ENCODE measurements at regions not wholly inside any gene's neighbourhood (a gene's known extent, or its start where the extent isn't known, plus 50 kb on each side); places are given as distances from the start of the nearest gene placed in this dataset.

DNA sequence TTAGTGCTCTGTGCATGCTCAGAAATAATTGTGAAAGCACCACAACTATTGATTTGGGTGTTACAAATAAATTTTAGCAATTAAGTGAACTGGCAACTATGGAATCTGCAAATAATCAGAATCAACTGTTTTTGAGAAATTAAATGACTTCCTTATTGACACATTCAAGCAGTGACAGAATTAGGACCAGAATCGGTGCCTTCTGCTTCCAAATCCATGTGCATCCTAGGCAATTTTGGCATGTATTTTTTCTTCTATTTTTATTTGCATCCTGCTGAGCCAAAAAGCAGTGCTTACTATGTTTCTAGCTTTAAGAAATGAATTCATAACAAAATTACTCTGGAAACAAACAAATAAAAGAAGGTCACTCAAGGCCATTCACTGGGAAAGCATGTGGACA, 408.2 kb downstream of the GXYLT1 start:
- Histone ChIP-seq H3K27me3 (replicated peaks in 2 of 5; ENCODE audit: control insufficient read depth in 4 of 5, insufficient read depth in 5 of 5, low read length in 4 of 5) (no peaks in the 10 kb centered on the region), H3K4me3 (ENCODE audit: control insufficient read depth in 1 of 7, extremely low read depth in 1 of 7, insufficient read depth in 4 of 7, low read depth in 2 of 7, low read length in 6 of 7) (no peak overlapping the region), H3K27ac (ENCODE audit: insufficient read depth in 1 of 2, low read depth in 1 of 2, low read length in 2 of 2, poor library complexity in 1 of 2, severe bottlenecking in 2 of 2) (no peak overlapping the region), H3K36me3 (ENCODE audit: control insufficient read depth in 4 of 4, insufficient read depth in 4 of 4, low read length in 3 of 4) (no peaks in the 10 kb centered on the region), H3K4me1 (ENCODE audit: control extremely low read depth in 1 of 4, control insufficient read depth in 4 of 4, insufficient read depth in 4 of 4, low read length in 3 of 4) (no peaks in the 10 kb centered on the region), H3K9me3 (ENCODE audit: control extremely low read depth in 1 of 5, control insufficient read depth in 4 of 5, insufficient read depth in 2 of 5, low read depth in 1 of 5, low read length in 4 of 5) (no peaks in the 10 kb centered on the region)
- WGBS (ENCODE audit: insufficient coverage) = 100% methylated on average over 1 of the region's 1 CpG
- CTCF ChIA-PET = interaction anchor here (1.0 kb wide), 1 partner anchor 180 kb away, joined by 4 read pairs; no protein-coding TSS in a partner anchor
- no peak for DNase-seq
- POLR2A ChIA-PET = no interaction called here

DNA sequence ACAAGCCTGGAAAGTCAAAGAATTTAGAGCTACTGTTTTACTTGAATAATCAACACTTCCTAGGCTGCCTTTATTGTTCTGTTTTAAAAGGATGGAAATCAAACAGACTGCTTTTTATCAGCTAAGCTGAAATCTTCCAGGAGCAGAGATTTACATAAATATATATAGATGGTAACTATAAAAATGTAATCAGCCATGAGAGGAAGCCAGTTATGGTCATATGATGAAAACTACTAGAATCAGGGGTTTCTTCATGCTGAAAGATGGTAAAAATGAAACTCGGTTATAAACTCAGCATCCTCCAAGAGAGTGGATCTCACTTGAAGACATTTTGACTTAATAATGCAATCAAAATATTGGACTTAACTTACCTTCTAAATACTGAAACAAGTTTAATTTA, 413.0 kb downstream of the GXYLT1 start:
- H3K9me3 ChIP-seq (ENCODE audit: control extremely low read depth in 1 of 5, control insufficient read depth in 4 of 5, insufficient read depth in 2 of 5, low read depth in 1 of 5, low read length in 4 of 5) = no peaks in the 10 kb centered on the region
- H3K4me1 ChIP-seq (ENCODE audit: control extremely low read depth in 1 of 4, control insufficient read depth in 4 of 4, insufficient read depth in 4 of 4, low read length in 3 of 4) = no peaks in the 10 kb centered on the region
- H3K4me3 ChIP-seq (ENCODE audit: control insufficient read depth in 1 of 7, extremely low read depth in 1 of 7, insufficient read depth in 4 of 7, low read depth in 2 of 7, low read length in 6 of 7) = no peak overlapping the region
- no peak for DNase-seq
- H3K36me3 ChIP-seq (ENCODE audit: control insufficient read depth in 4 of 4, insufficient read depth in 4 of 4, low read length in 3 of 4) = no peaks in the 10 kb centered on the region
- H3K27ac ChIP-seq (ENCODE audit: insufficient read depth in 1 of 2, low read depth in 1 of 2, low read length in 2 of 2, poor library complexity in 1 of 2, severe bottlenecking in 2 of 2) = no peak overlapping the region
- WGBS (ENCODE audit: insufficient coverage) = no CpG with 5 or more reads among the region's 1 CpG
- ChIA-PET CTCF (interaction anchor here (0.6 to 1.4 kb wide), 2 partner anchors 84 to 293 kb away, joined by 3 read pairs; no protein-coding TSS in a partner anchor), POLR2A (no interaction called here)
- H3K27me3 ChIP-seq (replicated peaks in 2 of 5; ENCODE audit: control insufficient read depth in 4 of 5, insufficient read depth in 5 of 5, low read length in 4 of 5) = no peaks in the 10 kb centered on the region

DNA sequence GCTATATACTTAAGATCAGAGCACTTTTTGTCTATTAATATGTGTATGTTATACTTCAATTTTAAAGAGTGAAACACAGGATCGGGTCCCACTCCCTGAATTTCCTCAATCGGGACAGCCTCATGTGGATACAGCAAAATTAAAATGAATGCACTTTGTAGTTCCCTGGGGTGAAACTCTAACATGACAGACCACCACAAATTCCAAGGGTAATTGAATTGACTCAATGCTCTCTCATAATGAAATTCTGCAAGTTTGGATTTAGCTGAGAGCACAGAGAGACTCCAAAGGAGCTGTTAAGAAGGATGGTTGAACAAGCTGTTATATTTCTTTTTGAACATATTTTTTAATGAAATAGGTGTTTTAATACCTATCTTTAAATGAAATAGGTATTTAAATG, 413.6 kb downstream of the GXYLT1 start:
- CTCF ChIA-PET = interaction anchor here (0.6 kb wide), 1 partner anchor 83 kb away, joined by 3 read pairs; no protein-coding TSS in a partner anchor
- Histone ChIP-seq H3K27me3 (replicated peaks in 2 of 5; ENCODE audit: control insufficient read depth in 4 of 5, insufficient read depth in 5 of 5, low read length in 4 of 5) (no peaks in the 10 kb centered on the region), H3K4me1 (ENCODE audit: control extremely low read depth in 1 of 4, control insufficient read depth in 4 of 4, insufficient read depth in 4 of 4, low read length in 3 of 4) (peaks cover 0 to under 1% (median 0%) of the 10 kb centered on the region in 4 experiments), H3K4me3 (ENCODE audit: control insufficient read depth in 1 of 7, extremely low read depth in 1 of 7, insufficient read depth in 4 of 7, low read depth in 2 of 7, low read length in 6 of 7) (no peak overlapping the region), H3K9me3 (ENCODE audit: control extremely low read depth in 1 of 5, control insufficient read depth in 4 of 5, insufficient read depth in 2 of 5, low read depth in 1 of 5, low read length in 4 of 5) (no peaks in the 10 kb centered on the region), H3K36me3 (ENCODE audit: control insufficient read depth in 4 of 4, insufficient read depth in 4 of 4, low read length in 3 of 4) (no peaks in the 10 kb centered on the region), H3K27ac (ENCODE audit: insufficient read depth in 1 of 2, low read depth in 1 of 2, low read length in 2 of 2, poor library complexity in 1 of 2, severe bottlenecking in 2 of 2) (no peak overlapping the region)
- DNase-seq = no peak
- POLR2A ChIA-PET = no interaction called here
- no CpG with 5 or more reads among the region's 2 CpGs for WGBS (ENCODE audit: insufficient coverage)

DNA sequence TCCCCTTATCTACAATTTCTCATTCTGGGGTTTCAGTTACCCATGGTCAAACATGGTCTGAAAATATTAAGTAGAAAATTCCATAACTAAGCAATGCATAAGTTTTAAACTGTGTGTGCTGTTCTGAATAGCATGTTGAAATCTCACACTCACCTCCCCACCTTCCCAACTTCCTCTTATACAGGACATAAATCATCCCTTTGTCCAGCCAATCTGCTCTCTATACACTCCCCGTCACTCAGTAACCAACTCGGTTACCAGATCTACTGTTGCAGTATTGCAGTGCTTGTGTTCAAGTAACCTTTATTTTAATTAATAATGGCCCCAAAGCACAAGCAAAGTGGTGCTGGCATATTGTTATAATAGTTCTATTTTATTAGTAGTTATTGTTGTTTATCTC, 420.5 kb downstream of the GXYLT1 start:
- Histone ChIP-seq H3K27me3 (replicated peaks in 2 of 5; ENCODE audit: control insufficient read depth in 4 of 5, insufficient read depth in 5 of 5, low read length in 4 of 5) (no peaks in the 10 kb centered on the region), H3K4me3 (ENCODE audit: control insufficient read depth in 1 of 7, extremely low read depth in 1 of 7, insufficient read depth in 4 of 7, low read depth in 2 of 7, low read length in 6 of 7) (no peak overlapping the region), H3K9me3 (ENCODE audit: control extremely low read depth in 1 of 5, control insufficient read depth in 4 of 5, insufficient read depth in 2 of 5, low read depth in 1 of 5, low read length in 4 of 5) (no peaks in the 10 kb centered on the region), H3K27ac (ENCODE audit: insufficient read depth in 1 of 2, low read depth in 1 of 2, low read length in 2 of 2, poor library complexity in 1 of 2, severe bottlenecking in 2 of 2) (no peak overlapping the region), H3K36me3 (ENCODE audit: control insufficient read depth in 4 of 4, insufficient read depth in 4 of 4, low read length in 3 of 4) (no peaks in the 10 kb centered on the region), H3K4me1 (ENCODE audit: control extremely low read depth in 1 of 4, control insufficient read depth in 4 of 4, insufficient read depth in 4 of 4, low read length in 3 of 4) (peaks cover 0 to 6% (median 5%) of the 10 kb centered on the region in 4 experiments)
- peak; percentile 58 to 91 (median 90) for DNase-seq
- no CpG with 5 or more reads among the region's 2 CpGs for WGBS (ENCODE audit: insufficient coverage)
- POLR2A ChIA-PET = no interaction called here
- CTCF ChIA-PET = no interaction called here

- H3K4me1 ChIP-seq (ENCODE audit: control extremely low read depth in 1 of 4, control insufficient read depth in 4 of 4, insufficient read depth in 4 of 4, low read length in 3 of 4) = peaks cover 0 to 4% (median 2%) of the 10 kb centered on the region in 4 experiments
- no peak overlapping the region for H3K27ac ChIP-seq (ENCODE audit: insufficient read depth in 1 of 2, low read depth in 1 of 2, low read length in 2 of 2, poor library complexity in 1 of 2, severe bottlenecking in 2 of 2)
- no peak overlapping the region for H3K4me3 ChIP-seq (ENCODE audit: control insufficient read depth in 1 of 7, extremely low read depth in 1 of 7, insufficient read depth in 4 of 7, low read depth in 2 of 7, low read length in 6 of 7)
- WGBS (ENCODE audit: insufficient coverage) = 80% methylated on average over 1 of the region's 3 CpGs
- H3K36me3 ChIP-seq (ENCODE audit: control insufficient read depth in 4 of 4, insufficient read depth in 4 of 4, low read length in 3 of 4) = no peaks in the 10 kb centered on the region
- CTCF ChIA-PET = no interaction called here
- POLR2A ChIA-PET = no interaction called here
- no peaks in the 10 kb centered on the region for H3K27me3 ChIP-seq (replicated peaks in 2 of 5; ENCODE audit: control insufficient read depth in 4 of 5, insufficient read depth in 5 of 5, low read length in 4 of 5)
- DNase-seq = no peak
- H3K9me3 ChIP-seq (ENCODE audit: control extremely low read depth in 1 of 5, control insufficient read depth in 4 of 5, insufficient read depth in 2 of 5, low read depth in 1 of 5, low read length in 4 of 5) = no peaks in the 10 kb centered on the region
These were observed 425.5 kb downstream of the GXYLT1 start for GRCh38 chr12:41719214-41719613.

DNA sequence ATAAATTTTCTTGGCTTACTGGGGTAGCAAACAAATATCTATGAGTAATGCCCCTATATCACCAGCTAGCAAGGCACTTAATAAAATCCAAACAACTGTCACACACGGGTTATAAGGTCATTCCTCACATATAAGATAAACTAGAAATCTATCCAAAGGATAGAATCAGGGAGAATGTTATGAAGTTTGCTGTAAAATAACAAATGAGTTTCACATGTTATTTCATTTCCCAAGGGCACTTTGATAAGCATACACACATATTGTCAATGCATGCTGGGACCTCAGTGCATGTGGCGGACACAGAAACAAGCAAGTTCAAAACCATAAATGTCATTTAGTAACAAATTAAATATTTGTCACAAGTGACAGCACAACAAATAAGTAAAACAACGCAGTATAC, 429.4 kb downstream of the GXYLT1 start:
- no CpG with 5 or more reads among the region's 3 CpGs for WGBS (ENCODE audit: insufficient coverage)
- Histone ChIP-seq H3K27me3 (replicated peaks in 2 of 5; ENCODE audit: control insufficient read depth in 4 of 5, insufficient read depth in 5 of 5, low read length in 4 of 5) (no peaks in the 10 kb centered on the region), H3K9me3 (ENCODE audit: control extremely low read depth in 1 of 5, control insufficient read depth in 4 of 5, insufficient read depth in 2 of 5, low read depth in 1 of 5, low read length in 4 of 5) (no peaks in the 10 kb centered on the region), H3K27ac (ENCODE audit: insufficient read depth in 1 of 2, low read depth in 1 of 2, low read length in 2 of 2, poor library complexity in 1 of 2, severe bottlenecking in 2 of 2) (no peak overlapping the region), H3K4me1 (ENCODE audit: control extremely low read depth in 1 of 4, control insufficient read depth in 4 of 4, insufficient read depth in 4 of 4, low read length in 3 of 4) (no peaks in the 10 kb centered on the region), H3K4me3 (ENCODE audit: control insufficient read depth in 1 of 7, extremely low read depth in 1 of 7, insufficient read depth in 4 of 7, low read depth in 2 of 7, low read length in 6 of 7) (no peak overlapping the region), H3K36me3 (ENCODE audit: control insufficient read depth in 4 of 4, insufficient read depth in 4 of 4, low read length in 3 of 4) (no peaks in the 10 kb centered on the region)
- POLR2A ChIA-PET = no interaction called here
- CTCF ChIA-PET = no interaction called here
- no peak for DNase-seq

- ChIA-PET CTCF (no interaction called here), POLR2A (interaction anchor here (0.5 kb wide), 1 partner anchor 1154 kb away, joined by 3 read pairs; no protein-coding TSS in a partner anchor)
- WGBS (ENCODE audit: insufficient coverage) = 100% methylated on average over 2 of the region's 5 CpGs
- H3K4me3 ChIP-seq (ENCODE audit: control insufficient read depth in 1 of 7, extremely low read depth in 1 of 7, insufficient read depth in 4 of 7, low read depth in 2 of 7, low read length in 6 of 7) = no peak overlapping the region
- DNase-seq = no peak
- H3K4me1 ChIP-seq (ENCODE audit: control extremely low read depth in 1 of 4, control insufficient read depth in 4 of 4, insufficient read depth in 4 of 4, low read length in 3 of 4) = no peaks in the 10 kb centered on the region
- no peaks in the 10 kb centered on the region for H3K9me3 ChIP-seq (ENCODE audit: control extremely low read depth in 1 of 5, control insufficient read depth in 4 of 5, insufficient read depth in 2 of 5, low read depth in 1 of 5, low read length in 4 of 5)
- no peaks in the 10 kb centered on the region for H3K27me3 ChIP-seq (replicated peaks in 2 of 5; ENCODE audit: control insufficient read depth in 4 of 5, insufficient read depth in 5 of 5, low read length in 4 of 5)
- H3K27ac ChIP-seq (ENCODE audit: insufficient read depth in 1 of 2, low read depth in 1 of 2, low read length in 2 of 2, poor library complexity in 1 of 2, severe bottlenecking in 2 of 2) = no peak overlapping the region
- H3K36me3 ChIP-seq (ENCODE audit: control insufficient read depth in 4 of 4, insufficient read depth in 4 of 4, low read length in 3 of 4) = no peaks in the 10 kb centered on the region
These were observed 435.0 kb downstream of the GXYLT1 start for GRCh38 chr12:41709463-41710285.
